Activated CD8-positive, alpha-beta T cell treated with anti-CD3 and anti-CD28 coated beads for 36 hours (primary cell): ENCODE measurements at regions not wholly inside any gene's neighbourhood (a gene's known extent, or its start where the extent isn't known, plus 50 kb on each side); places are given as distances from the start of the nearest gene placed in this dataset.

Experiments used
- ATAC-seq: fragments of 200-7000 bp; cut with Tn5 transposase; one replicate; pipeline ENCODE4 v1.10.0; 2021; ENCODE audit warnings: mild to moderate bottlenecking, moderate library complexity
- CTCF ChIA-PET: fragments of 350-600 bp; sonication (Branson Sonifier 250); formaldehyde crosslinking; loops from one replicate; lab custom pipeline; 2021; ENCODE audit warnings: antibody characterized with exemption; lab: Charles Lee
- POLR2A ChIA-PET: fragments of 350-600 bp; sonication (Branson Sonifier 250); formaldehyde crosslinking; loops from one replicate; lab custom pipeline; 2021; ENCODE audit warnings: antibody characterized with exemption; lab: Charles Lee
- DNase-seq: peaks from one replicate; pipeline ENCODE4 v3.0.0-alpha.2; 2020
- H3K27ac Mint-ChIP-seq: one replicate; pipeline ENCODE4 v1.8.0; 2021; ENCODE audit warnings: mild to moderate bottlenecking, mixed read lengths
- H3K27me3 Mint-ChIP-seq: one replicate; pipeline ENCODE4 v1.8.0; 2021; ENCODE audit warnings: mixed read lengths
- H3K36me3 Mint-ChIP-seq: one replicate; pipeline ENCODE4 v1.8.0; 2021; ENCODE audit warnings: low read depth, mixed read lengths
- H3K4me1 Mint-ChIP-seq: one replicate; pipeline ENCODE4 v1.8.0; 2021; ENCODE audit warnings: low read depth, mixed read lengths
- H3K4me3 Mint-ChIP-seq: one replicate; pipeline ENCODE4 v1.8.0; 2021; ENCODE audit warnings: mild to moderate bottlenecking, moderate library complexity, mixed read lengths
- H3K9me3 Mint-ChIP-seq: one replicate; pipeline ENCODE4 v1.8.0; 2021; ENCODE audit warnings: mixed read lengths
- intact Hi-C: fragments of 100-400 bp; cut with micrococcal nuclease; formaldehyde crosslinking; loops from one replicate; pipeline ENCODE4 v1.10.0; 2022
- TF ChIP-seq, protein P1 (sequence below): fragments of 200-600 bp; IDR thresholded peaks from one replicate; pipeline ENCODE4 v1.8.0; 2022; ENCODE audit warnings: antibody characterized with exemption, mild to moderate bottlenecking

DNA sequence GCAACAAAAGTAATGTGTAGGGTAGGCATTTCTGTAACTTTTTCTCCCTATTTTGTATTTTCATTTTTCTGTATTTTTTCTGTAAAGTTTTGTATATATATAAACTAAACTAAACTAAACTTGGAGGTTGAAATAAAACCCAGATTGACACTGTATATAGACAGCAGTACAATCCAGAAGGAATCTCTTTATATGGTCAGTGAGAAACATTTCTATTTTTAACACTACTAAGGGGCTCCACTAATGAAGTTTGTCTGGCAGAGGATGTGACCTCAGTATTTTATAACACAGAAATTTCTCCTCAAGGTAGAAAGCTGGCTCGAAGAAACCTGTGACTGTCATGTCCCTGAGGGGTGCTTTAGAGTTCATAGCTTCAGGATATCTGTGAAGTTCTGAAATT lies 959.2 kb downstream of the ADGRL3 start:
- POLR2A ChIA-PET = no interaction called here
- CTCF ChIA-PET = no interaction called here
- no peak overlapping the region for H3K27ac Mint-ChIP-seq
- no peaks in the 10 kb centered on the region for H3K36me3 Mint-ChIP-seq
- H3K4me1 Mint-ChIP-seq = no peaks in the 10 kb centered on the region
- intact Hi-C loops = no loop called here
- peaks cover 5% of the 10 kb centered on the region for H3K9me3 Mint-ChIP-seq
- no peak overlapping the region for H3K4me3 Mint-ChIP-seq
- H3K27me3 Mint-ChIP-seq = no peaks in the 10 kb centered on the region
- ATAC-seq = no peak
- DNase-seq = no peak
- TF ChIP-seq, protein P1, sequence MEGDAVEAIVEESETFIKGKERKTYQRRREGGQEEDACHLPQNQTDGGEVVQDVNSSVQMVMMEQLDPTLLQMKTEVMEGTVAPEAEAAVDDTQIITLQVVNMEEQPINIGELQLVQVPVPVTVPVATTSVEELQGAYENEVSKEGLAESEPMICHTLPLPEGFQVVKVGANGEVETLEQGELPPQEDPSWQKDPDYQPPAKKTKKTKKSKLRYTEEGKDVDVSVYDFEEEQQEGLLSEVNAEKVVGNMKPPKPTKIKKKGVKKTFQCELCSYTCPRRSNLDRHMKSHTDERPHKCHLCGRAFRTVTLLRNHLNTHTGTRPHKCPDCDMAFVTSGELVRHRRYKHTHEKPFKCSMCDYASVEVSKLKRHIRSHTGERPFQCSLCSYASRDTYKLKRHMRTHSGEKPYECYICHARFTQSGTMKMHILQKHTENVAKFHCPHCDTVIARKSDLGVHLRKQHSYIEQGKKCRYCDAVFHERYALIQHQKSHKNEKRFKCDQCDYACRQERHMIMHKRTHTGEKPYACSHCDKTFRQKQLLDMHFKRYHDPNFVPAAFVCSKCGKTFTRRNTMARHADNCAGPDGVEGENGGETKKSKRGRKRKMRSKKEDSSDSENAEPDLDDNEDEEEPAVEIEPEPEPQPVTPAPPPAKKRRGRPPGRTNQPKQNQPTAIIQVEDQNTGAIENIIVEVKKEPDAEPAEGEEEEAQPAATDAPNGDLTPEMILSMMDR = no peak

DNA sequence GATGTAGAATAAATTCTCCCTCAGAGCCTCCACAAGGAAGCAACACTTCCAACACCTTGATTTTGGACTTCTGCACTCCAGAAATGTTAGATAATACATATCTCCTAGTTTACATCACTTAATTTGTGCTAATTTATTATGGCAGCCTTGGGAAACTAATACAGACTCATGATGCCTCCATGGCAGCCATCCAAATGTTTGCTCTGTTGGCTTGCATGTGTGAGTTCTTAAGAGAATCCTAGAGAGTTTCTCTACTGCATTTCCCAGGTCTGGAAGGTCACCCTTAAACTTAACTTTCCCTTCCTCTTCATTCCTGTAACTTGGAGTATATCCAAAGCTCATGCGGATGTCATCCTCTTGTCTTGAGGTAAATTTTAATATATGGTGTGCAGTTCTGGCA lies 956.1 kb downstream of the ADGRL3 start:
- no peaks in the 10 kb centered on the region for H3K36me3 Mint-ChIP-seq
- CTCF ChIA-PET = no interaction called here
- intact Hi-C loops = no loop called here

DNA sequence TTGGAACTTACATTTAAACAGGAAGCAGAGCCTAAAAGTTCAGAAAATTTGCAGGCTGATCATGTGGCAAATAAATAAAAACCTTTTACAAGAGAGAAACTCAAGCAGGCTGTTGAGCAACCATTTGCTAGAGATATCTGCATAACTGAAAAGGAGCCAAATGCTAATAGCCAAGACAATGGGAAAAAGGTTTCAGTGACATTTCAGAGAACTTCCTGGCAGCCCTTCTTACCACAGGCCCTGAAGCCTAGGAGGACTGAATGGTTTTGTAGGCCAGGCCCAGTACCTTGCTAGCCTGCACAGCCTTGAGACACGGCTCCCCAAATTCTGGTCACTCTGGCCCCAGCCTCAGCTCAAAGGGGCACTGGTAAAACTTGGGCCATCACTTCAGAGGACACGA lies 945.1 kb downstream of the ADGRL3 start:
- intact Hi-C loops = no loop called here
- no peaks in the 10 kb centered on the region for H3K4me1 Mint-ChIP-seq
- TF ChIP-seq, protein P1 = no peak
- DNase-seq = no peak
- no peaks in the 10 kb centered on the region for H3K36me3 Mint-ChIP-seq
- H3K27me3 Mint-ChIP-seq = no peaks in the 10 kb centered on the region
- ChIA-PET POLR2A (no interaction called here), CTCF (no interaction called here)
- no peak overlapping the region for H3K27ac Mint-ChIP-seq
- no peak for ATAC-seq
- H3K9me3 Mint-ChIP-seq = peaks cover 2% of the 10 kb centered on the region
- no peak overlapping the region for H3K4me3 Mint-ChIP-seq

More for the DNA sequence above, 956.1 kb downstream of the ADGRL3 start:
- Mint-ChIP-seq H3K27ac (no peak overlapping the region), H3K4me3 (no peak overlapping the region), H3K27me3 (no peaks in the 10 kb centered on the region), H3K4me1 (no peaks in the 10 kb centered on the region), H3K9me3 (peaks cover 7% of the 10 kb centered on the region)
- TF ChIP-seq, protein P1 = no peak
- POLR2A ChIA-PET = no interaction called here
- ATAC-seq (no peak), DNase-seq (no peak)

DNA sequence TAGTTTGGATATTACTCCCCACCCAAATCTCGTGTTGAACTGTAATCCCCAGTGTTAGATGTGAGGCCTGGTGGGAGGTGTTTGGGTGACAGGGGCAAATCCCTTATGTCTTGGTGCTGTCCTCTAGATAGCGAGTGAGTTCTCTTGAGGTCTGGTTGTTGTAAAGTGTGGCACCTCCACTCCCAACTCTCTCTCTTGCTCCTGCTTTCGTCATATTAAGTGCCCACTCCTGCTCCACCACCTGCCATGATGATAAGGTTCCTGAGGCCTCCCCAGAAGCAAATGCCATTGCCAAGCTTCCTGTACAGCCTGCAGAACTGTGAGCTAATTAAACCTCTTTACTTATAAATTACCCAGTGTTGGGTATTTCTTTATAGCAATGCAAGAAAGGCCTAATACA lies 944.3 kb downstream of the ADGRL3 start:
- no peaks in the 10 kb centered on the region for H3K4me1 Mint-ChIP-seq
- no peaks in the 10 kb centered on the region for H3K27me3 Mint-ChIP-seq
- H3K27ac Mint-ChIP-seq = no peak overlapping the region
- H3K9me3 Mint-ChIP-seq = peaks cover 4% of the 10 kb centered on the region
- TF ChIP-seq, protein P1 = no peak
- ChIA-PET POLR2A (no interaction called here), CTCF (no interaction called here)
- intact Hi-C loops = no loop called here
- ATAC-seq (no peak), DNase-seq (no peak)
- H3K4me3 Mint-ChIP-seq = no peak overlapping the region
- no peaks in the 10 kb centered on the region for H3K36me3 Mint-ChIP-seq

DNA sequence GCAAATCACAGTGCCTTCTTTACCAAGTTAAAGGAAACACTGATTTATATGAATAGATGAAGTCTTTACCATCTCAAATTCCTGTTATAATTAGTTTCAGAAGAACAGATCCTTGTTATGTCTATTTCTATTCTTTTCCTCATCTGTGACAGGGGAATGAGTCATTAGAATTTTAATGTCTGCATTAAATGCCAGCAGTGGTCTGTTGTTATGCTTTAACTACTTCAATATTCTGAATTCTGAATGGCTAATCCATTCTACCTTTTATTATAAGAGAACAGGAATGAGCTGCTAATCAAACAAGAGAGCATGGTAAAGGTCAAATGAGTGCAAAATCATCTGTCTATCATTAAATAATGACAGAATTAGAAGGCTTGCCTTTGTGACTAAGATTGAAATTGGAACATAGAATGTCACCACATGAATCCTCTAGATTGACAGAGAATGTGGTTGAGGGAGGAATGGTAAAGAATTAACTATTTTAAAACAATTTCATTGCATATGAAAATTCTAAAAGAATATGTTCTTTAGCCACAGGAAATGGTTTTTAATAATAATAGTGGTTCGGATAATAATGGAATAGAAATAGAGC lies 935.5 kb downstream of the ADGRL3 start:
- Mint-ChIP-seq H3K4me1 (no peaks in the 10 kb centered on the region), H3K4me3 (no peak overlapping the region), H3K27ac (no peak overlapping the region), H3K27me3 (no peaks in the 10 kb centered on the region), H3K36me3 (no peaks in the 10 kb centered on the region), H3K9me3 (peaks cover 17% of the 10 kb centered on the region)
- POLR2A ChIA-PET = no interaction called here
- no peak for ATAC-seq
- TF ChIP-seq, protein P1 = no peak
- DNase-seq = no peak
- intact Hi-C loops = no loop called here
- CTCF ChIA-PET = no interaction called here
